DMS114 treated with DMSO at 0.1 percent for 48 hours (cell line): ENCODE measurements at regions not wholly inside any gene's neighbourhood (a gene's known extent, or its start where the extent isn't known, plus 50 kb on each side); places are given as distances from the start of the nearest gene placed in this dataset.
"Not testable (repeated sequence)": the region's sequence is repeated elsewhere in the genome, so short reads cannot be mapped to it uniquely, and the experiment has no call there.

ENCODE experiments used
- DNase-seq: peaks from one replicate; lab custom pipeline; 2025; ENCODE audit not compliant: unreplicated experiment; lab: John Stamatoyannopoulos, UW

- DNase-seq: no peak
These were observed 157.8 kb upstream of the PRR16 start for GRCh38 chr5:120306303-120306702.

GRCh38 chr5:120314191-120314590 is 149.9 kb upstream of the PRR16 start:
- DNase-seq: no peak

- no peak for DNase-seq
These were observed 143.5 kb upstream of the PRR16 start for GRCh38 chr5:120320626-120321025.

GRCh38 chr5:120326651-120327050 is 137.4 kb upstream of the PRR16 start:
- DNase-seq: no peak

GRCh38 chr5:120327180-120327579 is 136.9 kb upstream of the PRR16 start:
- no peak for DNase-seq

GRCh38 chr5:120329095-120329494 is 135.0 kb upstream of the PRR16 start:
- no peak for DNase-seq

GRCh38 chr5:120330558-120330957 is 133.5 kb upstream of the PRR16 start:
- no peak for DNase-seq

- no peak for DNase-seq
These were observed 119.9 kb upstream of the PRR16 start for GRCh38 chr5:120344181-120344580.

- DNase-seq: no peak
These were observed 118.2 kb upstream of the PRR16 start for GRCh38 chr5:120345947-120346346.

GRCh38 chr5:120351071-120351470 is 113.0 kb upstream of the PRR16 start:
- DNase-seq: not testable (repeated sequence)

GRCh38 chr5:120354126-120354525 is 110.0 kb upstream of the PRR16 start:
- DNase-seq: no peak

- no peak for DNase-seq
These were observed 105.2 kb upstream of the PRR16 start for GRCh38 chr5:120358949-120359348.

GRCh38 chr5:120361941-120362340 is 102.2 kb upstream of the PRR16 start:
- no peak for DNase-seq

- no peak for DNase-seq
These were observed 101.7 kb upstream of the PRR16 start for GRCh38 chr5:120362426-120362825.

GRCh38 chr5:120365656-120366446 is 98.2 kb upstream of the PRR16 start:
- DNase-seq: no peak

- no peak for DNase-seq
These were observed 96.0 kb upstream of the PRR16 start for GRCh38 chr5:120367896-120368634.

- no peak for DNase-seq
These were observed 95.0 kb upstream of the PRR16 start for GRCh38 chr5:120368923-120369715.

- DNase-seq: no peak
These were observed 91.2 kb upstream of the PRR16 start for GRCh38 chr5:120372899-120373298.

GRCh38 chr5:120375248-120375647 is 88.9 kb upstream of the PRR16 start:
- no peak for DNase-seq

GRCh38 chr5:120380644-120381043 is 83.5 kb upstream of the PRR16 start:
- no peak for DNase-seq

- DNase-seq: no peak
These were observed 81.3 kb upstream of the PRR16 start for GRCh38 chr5:120382833-120383232.

- DNase-seq: no peak
These were observed 77.1 kb upstream of the PRR16 start for GRCh38 chr5:120386981-120387380.
